Liver (tissue), 3 donors: ENCODE measurements at regions not wholly inside any gene's neighbourhood (a gene's known extent, or its start where the extent isn't known, plus 50 kb on each side); places are given as distances from the start of the nearest gene placed in this dataset.

Source experiments
- JUND ChIP-seq, 2 donors: IDR thresholded peaks; 2 replicates each; pipeline ENCODE4 v1.6.1; 2016; ENCODE audit warnings: antibody characterized with exemption in 2 of 2
- RAD21 ChIP-seq, 2 donors: IDR thresholded peaks; 2 replicates each; pipeline ENCODE4 v1.6.1; 2016; ENCODE audit warnings: antibody characterized with exemption in 2 of 2, mild to moderate bottlenecking in 2 of 2
- TAF1 ChIP-seq: conservative IDR thresholded peaks from 2 replicates; pipeline ENCODE4 v1.6.1; 2016; ENCODE audit warnings: antibody characterized with exemption, mild to moderate bottlenecking
- TF ChIP-seq, protein P1 (sequence below): fragments of 150-350 bp; IDR thresholded peaks from 2 replicates; pipeline ENCODE4 v1.5.1; 2017; ENCODE audit warnings: improper control_type of control experiment, low read depth, low read length; ENCODE audit not compliant: missing input control
- TF ChIP-seq, protein P2 (sequence below): IDR thresholded peaks from 2 replicates; pipeline ENCODE4 v1.6.1; 2016; ENCODE audit warnings: antibody characterized with exemption
- TF ChIP-seq, protein P3 (sequence below): IDR thresholded peaks from 2 replicates; pipeline ENCODE4 v1.6.1; 2016; ENCODE audit warnings: antibody characterized with exemption
- donor health status: healthy.
- donor health status: healthy.

DNA sequence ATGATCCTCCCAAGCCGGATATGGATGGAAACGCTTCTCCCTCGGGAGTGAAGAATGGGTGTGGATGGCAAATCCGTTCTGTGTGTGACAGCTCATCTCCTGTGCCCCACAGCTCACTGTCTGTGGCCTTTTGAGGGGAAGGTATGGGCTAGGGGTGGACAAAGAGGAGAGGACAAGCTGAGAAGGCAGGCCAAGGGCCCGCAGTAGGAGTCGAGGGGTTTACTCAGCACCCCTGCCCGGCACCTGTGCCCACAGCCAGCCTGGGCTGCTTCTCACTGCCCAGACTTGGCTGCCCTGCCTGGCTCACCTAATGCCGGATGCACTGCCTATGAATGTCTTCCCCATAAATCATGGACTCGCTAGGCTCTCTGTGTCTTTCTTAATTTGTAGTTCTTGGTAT is 503.8 kb downstream of the TCERG1L start:
- TF ChIP-seq, protein P1, sequence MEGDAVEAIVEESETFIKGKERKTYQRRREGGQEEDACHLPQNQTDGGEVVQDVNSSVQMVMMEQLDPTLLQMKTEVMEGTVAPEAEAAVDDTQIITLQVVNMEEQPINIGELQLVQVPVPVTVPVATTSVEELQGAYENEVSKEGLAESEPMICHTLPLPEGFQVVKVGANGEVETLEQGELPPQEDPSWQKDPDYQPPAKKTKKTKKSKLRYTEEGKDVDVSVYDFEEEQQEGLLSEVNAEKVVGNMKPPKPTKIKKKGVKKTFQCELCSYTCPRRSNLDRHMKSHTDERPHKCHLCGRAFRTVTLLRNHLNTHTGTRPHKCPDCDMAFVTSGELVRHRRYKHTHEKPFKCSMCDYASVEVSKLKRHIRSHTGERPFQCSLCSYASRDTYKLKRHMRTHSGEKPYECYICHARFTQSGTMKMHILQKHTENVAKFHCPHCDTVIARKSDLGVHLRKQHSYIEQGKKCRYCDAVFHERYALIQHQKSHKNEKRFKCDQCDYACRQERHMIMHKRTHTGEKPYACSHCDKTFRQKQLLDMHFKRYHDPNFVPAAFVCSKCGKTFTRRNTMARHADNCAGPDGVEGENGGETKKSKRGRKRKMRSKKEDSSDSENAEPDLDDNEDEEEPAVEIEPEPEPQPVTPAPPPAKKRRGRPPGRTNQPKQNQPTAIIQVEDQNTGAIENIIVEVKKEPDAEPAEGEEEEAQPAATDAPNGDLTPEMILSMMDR, result no peak
- TF ChIP-seq, protein P2, sequence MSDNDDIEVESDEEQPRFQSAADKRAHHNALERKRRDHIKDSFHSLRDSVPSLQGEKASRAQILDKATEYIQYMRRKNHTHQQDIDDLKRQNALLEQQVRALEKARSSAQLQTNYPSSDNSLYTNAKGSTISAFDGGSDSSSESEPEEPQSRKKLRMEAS, result no peak
- TF ChIP-seq JUND (IDR thresholded peaks at IDR 0.05), result no peak
- TF ChIP-seq TAF1, result no peak
- TF ChIP-seq, protein P3, sequence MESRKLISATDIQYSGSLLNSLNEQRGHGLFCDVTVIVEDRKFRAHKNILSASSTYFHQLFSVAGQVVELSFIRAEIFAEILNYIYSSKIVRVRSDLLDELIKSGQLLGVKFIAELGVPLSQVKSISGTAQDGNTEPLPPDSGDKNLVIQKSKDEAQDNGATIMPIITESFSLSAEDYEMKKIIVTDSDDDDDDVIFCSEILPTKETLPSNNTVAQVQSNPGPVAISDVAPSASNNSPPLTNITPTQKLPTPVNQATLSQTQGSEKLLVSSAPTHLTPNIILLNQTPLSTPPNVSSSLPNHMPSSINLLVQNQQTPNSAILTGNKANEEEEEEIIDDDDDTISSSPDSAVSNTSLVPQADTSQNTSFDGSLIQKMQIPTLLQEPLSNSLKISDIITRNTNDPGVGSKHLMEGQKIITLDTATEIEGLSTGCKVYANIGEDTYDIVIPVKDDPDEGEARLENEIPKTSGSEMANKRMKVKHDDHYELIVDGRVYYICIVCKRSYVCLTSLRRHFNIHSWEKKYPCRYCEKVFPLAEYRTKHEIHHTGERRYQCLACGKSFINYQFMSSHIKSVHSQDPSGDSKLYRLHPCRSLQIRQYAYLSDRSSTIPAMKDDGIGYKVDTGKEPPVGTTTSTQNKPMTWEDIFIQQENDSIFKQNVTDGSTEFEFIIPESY, result no peak
- TF ChIP-seq RAD21 (IDR thresholded peaks at IDR 0.05), result no peak
